K562 (cell line): ENCODE measurements at regions not wholly inside any gene's neighbourhood (a gene's known extent, or its start where the extent isn't known, plus 50 kb on each side); places are given as distances from the start of the nearest gene placed in this dataset.

Experiments used
- ATAC-seq: fragments of 200-7000 bp; cut with Tn5 transposase; 3 replicates; pipeline ENCODE4 v1.9.1; 2020; ENCODE audit warnings: moderate library complexity
- BruUV-seq: library from RNA; stranded (reverse); fragments of 400-500 nt; replicated peaks from 2 replicates; lab custom pipeline; 2021; lab: Mats Ljungman, UMichigan
- CTCF ChIA-PET: fragments of 300-600 bp; formaldehyde crosslinking; extraction: SDS; loops from one replicate; lab custom pipeline; 2021; ENCODE audit warnings: low intra/inter-chr PET ratio; lab: Yijun Ruan, JAX
- POLR2A ChIA-PET: fragments of 300-600, 350-650 bp; sonication (Branson Sonifier 250); formaldehyde crosslinking; extraction: SDS; loops from one replicate; lab custom pipeline; 2021; ENCODE audit warnings: antibody characterized with exemption, inconsistent platforms; lab: Yijun Ruan, JAX
- DNase-seq, 4 experiments: peaks; one replicate each; pipeline versions ENCODE4 v3.0.0 to v3.0.0-alpha.2; 2011 to 2018; ENCODE audit warnings: low spot score in 3 of 4, mixed read lengths in 3 of 4; ENCODE audit errors: extremely low read depth in 1 of 4
- FAIRE-seq: peaks from 2 replicates; lab custom pipeline; 2011; peaks lifted over from hg19 to GRCh38; lab: Jason Lieb, UNC
- H2AFZ ChIP-seq: 2 replicates; pipeline ENCODE4 v1.6.0; 2011; ENCODE audit warnings: low read depth, low read length, control low read depth, inconsistent platforms
- H3K27ac ChIP-seq: fragments of 200-600 bp; 3 replicates; pipeline ENCODE4 v1.8.0; 2011; ENCODE audit warnings: low read depth, mild to moderate bottlenecking, control low read depth, inconsistent platforms, low read length, moderate library complexity, mixed read lengths; ENCODE audit errors: extremely low read depth
- H3K27me3 ChIP-seq, 2 experiments: fragments of 300-600 bp in 1 of 2; 2 replicates in 1 of 2; 3 replicates in 1 of 2; pipeline versions ENCODE4 v1.6.0 to v1.8.0; 2011; ENCODE audit warnings: inconsistent platforms in 2 of 2, low read length in 2 of 2, mild to moderate bottlenecking in 1 of 2, mixed read lengths in 1 of 2, moderate library complexity in 1 of 2; ENCODE audit not compliant: control insufficient read depth in 2 of 2, insufficient read depth in 2 of 2
- H3K36me3 ChIP-seq: fragments of 300-600 bp; 3 replicates; pipeline ENCODE4 v1.8.0; 2011; ENCODE audit warnings: mild to moderate bottlenecking, low read length, inconsistent platforms; ENCODE audit not compliant: control insufficient read depth, insufficient read depth
- H3K4me1 ChIP-seq, 2 experiments: fragments of 200-600 bp in 1 of 2; replicated peaks in 1 of 2; 2 replicates in 1 of 2; 3 replicates in 1 of 2; pipeline versions ENCODE4 v1.5.1 to v1.8.0; 2011; ENCODE audit warnings: inconsistent platforms in 2 of 2, low read length in 2 of 2, mild to moderate bottlenecking in 1 of 2, mixed read lengths in 1 of 2, moderate library complexity in 1 of 2; ENCODE audit not compliant: control insufficient read depth in 2 of 2, insufficient read depth in 2 of 2
- H3K4me2 ChIP-seq: 2 replicates; pipeline ENCODE4 v1.6.1; 2011; ENCODE audit warnings: low read length, control low read depth, inconsistent platforms, mixed read lengths; ENCODE audit not compliant: insufficient read depth
- H3K4me3 ChIP-seq: fragments of 200-600 bp; sonication (generic), shearing (Covaris generic); 2 replicates; pipeline ENCODE4 v1.5.1; 2016; ENCODE audit warnings: control low read depth, inconsistent platforms
- H3K79me2 ChIP-seq: fragments of 200-600 bp; 3 replicates; pipeline ENCODE4 v1.8.0; 2011; ENCODE audit warnings: low read length, inconsistent platforms; ENCODE audit not compliant: control insufficient read depth, insufficient read depth
- H3K9ac ChIP-seq, 2 experiments: 2 replicates each; pipeline versions ENCODE4 v1.6.0 to v1.6.1; 2011; ENCODE audit warnings: low read depth in 2 of 2, low read length in 2 of 2, control low read depth in 1 of 2, inconsistent platforms in 1 of 2, mild to moderate bottlenecking in 1 of 2, mixed read lengths in 1 of 2; ENCODE audit not compliant: insufficient read depth in 1 of 2
- H3K9me1 ChIP-seq: one replicate; pipeline ENCODE4 v1.6.0; 2011; ENCODE audit warnings: inconsistent platforms, mild to moderate bottlenecking, low read length, moderate library complexity; ENCODE audit not compliant: control insufficient read depth, insufficient read depth
- H3K9me3 ChIP-seq: replicated peaks from 2 replicates; pipeline ENCODE4 v1.5.1; 2011; ENCODE audit warnings: low read depth, low read length, inconsistent platforms; ENCODE audit not compliant: control insufficient read depth, insufficient read depth
- H4K20me1 ChIP-seq: replicated peaks from 2 replicates; pipeline ENCODE4 v1.6.1; 2011; ENCODE audit warnings: low read length, inconsistent platforms, mixed read lengths; ENCODE audit not compliant: control insufficient read depth, insufficient read depth
- CSDE1 ChIP-seq, 2 experiments: fragments of 450-650 bp; IDR thresholded peaks; 2 replicates each; pipeline ENCODE4 v1.6.1; 2016; ENCODE audit warnings: mild to moderate bottlenecking in 1 of 2
- HMG20A ChIP-seq: fragments of 450-650 bp; formaldehyde crosslinking; conservative IDR thresholded peaks from 2 replicates; pipeline ENCODE4 v1.4.0; 2020; ENCODE audit warnings: mild to moderate bottlenecking, mixed read lengths
- PRPF4 ChIP-seq: fragments of 200-400 bp; formaldehyde crosslinking; IDR thresholded peaks from one replicate; pipeline ENCODE4 v1.6.1; 2017; ENCODE audit warnings: low read length, low read depth, mild to moderate bottlenecking; ENCODE audit not compliant: insufficient read depth, poor library complexity, severe bottlenecking
- ZBED1 ChIP-seq: IDR thresholded peaks from 2 replicates; pipeline ENCODE4 v1.6.1; 2014
- WGBS: fragments of 100-300 bp; shearing (Covaris generic); methylation state at CpG from one replicate; pipeline ENCODE4 v1.1.6; 2016; ENCODE audit warnings: low coverage, mixed read lengths; ENCODE audit not compliant: insufficient coverage; ENCODE audit errors: missing lambda C conversion rate; 5-methylcytosine and 5-hydroxymethylcytosine counted together
- in situ Hi-C: fragments of 300-500 bp; cut with MboI; formaldehyde crosslinking; loops from 4 replicates; pipeline ENCODE4 v1.15.0; 2018; ENCODE audit warnings: inconsistent platforms, mixed read lengths
- intact Hi-C: fragments of 100-400 bp; cut with micrococcal nuclease; formaldehyde crosslinking; loops from 2 replicates; pipeline ENCODE4 v1.14.2; 2022
- TF ChIP-seq, protein P1 (sequence below): sonication (generic); formaldehyde crosslinking; IDR thresholded peaks from 2 replicates; pipeline ENCODE4 v1.8.0; 2022; ENCODE audit warnings: mild to moderate bottlenecking, low read depth, missing genetic modification reagents

DNA sequence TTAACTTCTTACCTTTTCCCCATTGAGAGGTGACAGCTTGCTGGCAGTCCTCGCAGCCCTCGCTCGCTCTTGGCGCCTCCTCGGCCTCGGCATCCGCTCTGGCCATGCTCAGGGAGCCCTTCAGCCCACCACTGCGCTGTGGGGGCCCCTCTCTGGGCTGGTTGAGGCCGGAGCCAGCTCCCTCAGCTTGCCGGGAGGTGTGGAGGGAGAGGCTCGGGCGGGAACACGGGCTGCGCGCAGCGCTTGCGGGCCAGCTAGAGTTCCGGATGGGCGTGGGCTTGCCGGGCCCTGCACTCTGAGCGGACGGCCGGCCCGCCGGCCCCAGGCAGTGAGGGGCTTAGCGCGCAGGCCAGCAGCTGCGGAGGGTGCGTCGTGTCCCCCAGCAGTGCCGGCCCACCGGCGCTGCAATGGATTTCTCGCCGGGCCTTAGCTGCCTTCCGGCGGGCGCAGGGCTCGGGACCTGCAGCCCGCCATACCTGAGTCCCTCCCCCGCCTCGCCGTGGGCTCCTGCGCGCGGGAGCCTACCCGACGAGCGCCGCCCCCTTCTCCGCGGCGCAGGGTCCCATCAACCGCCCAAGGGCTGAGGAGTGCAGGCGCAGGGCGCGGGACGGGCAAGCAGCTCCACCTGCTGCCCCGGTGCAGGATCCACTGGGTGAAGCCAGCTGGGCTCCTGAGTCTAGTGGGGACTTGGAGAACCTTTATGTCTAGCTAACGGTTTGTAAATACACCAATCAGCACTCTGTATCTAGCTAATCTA lies 335.0 kb downstream of the CBLN2 start (continued):
- TF ChIP-seq PRPF4 (no peak), ZBED1 (no peak), CSDE1 (IDR thresholded peaks at IDR 0.05) (no peak)

DNA sequence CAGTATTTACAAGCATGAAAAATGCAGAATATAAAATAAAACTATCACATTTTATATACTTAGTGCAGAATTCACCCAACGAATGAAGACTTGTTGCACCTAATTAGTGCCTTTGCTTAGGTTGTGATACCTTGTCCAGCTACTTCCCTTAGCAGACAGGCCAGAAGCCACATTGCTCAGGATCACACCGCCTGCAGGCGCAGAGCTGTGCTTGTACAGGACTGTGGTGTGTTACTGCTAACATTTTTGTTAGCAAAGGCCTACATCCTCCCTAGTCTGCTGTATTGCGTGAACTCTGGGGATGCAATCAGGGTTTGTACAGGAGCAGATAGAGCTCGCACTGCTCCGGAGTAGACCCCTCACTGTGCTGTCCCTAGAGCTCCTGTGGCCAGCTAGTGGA lies 336.9 kb downstream of the CBLN2 start:
- Histone ChIP-seq H4K20me1 (no peaks in the 10 kb centered on the region), H3K9ac (no peak overlapping the region), H3K79me2 (no peaks in the 10 kb centered on the region), H3K4me2 (no peak overlapping the region), H3K4me3 (no peak overlapping the region), H2AFZ (no peak overlapping the region), H3K27ac (no peak overlapping the region), H3K36me3 (no peaks in the 10 kb centered on the region), H3K27me3 (no peaks in the 10 kb centered on the region), H3K9me3 (no peaks in the 10 kb centered on the region), H3K4me1 (no peaks in the 10 kb centered on the region), H3K9me1 (no peaks in the 10 kb centered on the region)
- intact Hi-C loops (no loop called here), in situ Hi-C loops (no loop called here)
- TF ChIP-seq HMG20A (CRISPR knock-in tag), result no peak
- TF ChIP-seq, protein P1, sequence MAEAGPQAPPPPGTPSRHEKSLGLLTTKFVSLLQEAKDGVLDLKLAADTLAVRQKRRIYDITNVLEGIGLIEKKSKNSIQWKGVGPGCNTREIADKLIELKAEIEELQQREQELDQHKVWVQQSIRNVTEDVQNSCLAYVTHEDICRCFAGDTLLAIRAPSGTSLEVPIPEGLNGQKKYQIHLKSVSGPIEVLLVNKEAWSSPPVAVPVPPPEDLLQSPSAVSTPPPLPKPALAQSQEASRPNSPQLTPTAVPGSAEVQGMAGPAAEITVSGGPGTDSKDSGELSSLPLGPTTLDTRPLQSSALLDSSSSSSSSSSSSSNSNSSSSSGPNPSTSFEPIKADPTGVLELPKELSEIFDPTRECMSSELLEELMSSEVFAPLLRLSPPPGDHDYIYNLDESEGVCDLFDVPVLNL, result no peak
- WGBS, result 4% methylated on average over 6 of the region's 6 CpGs
- BruUV-seq, result no TSS peak
- no peak for ATAC-seq
- ChIA-PET POLR2A (no interaction called here), CTCF (no interaction called here)
- FAIRE-seq, result no peak
- DNase-seq, result no peak
